Activated CD4-positive, alpha-beta T cell treated with anti-CD3 and anti-CD28 coated beads, Interleukin-2, amount 50 U/mL, for 16 hours (primary cell): ENCODE measurements at regions not wholly inside any gene's neighbourhood (a gene's known extent, or its start where the extent isn't known, plus 50 kb on each side); places are given as distances from the start of the nearest gene placed in this dataset.

Experiments used
- DNase-seq: peaks from one replicate; pipeline ENCODE4 v3.0.0-alpha.2; 2020

DNA sequence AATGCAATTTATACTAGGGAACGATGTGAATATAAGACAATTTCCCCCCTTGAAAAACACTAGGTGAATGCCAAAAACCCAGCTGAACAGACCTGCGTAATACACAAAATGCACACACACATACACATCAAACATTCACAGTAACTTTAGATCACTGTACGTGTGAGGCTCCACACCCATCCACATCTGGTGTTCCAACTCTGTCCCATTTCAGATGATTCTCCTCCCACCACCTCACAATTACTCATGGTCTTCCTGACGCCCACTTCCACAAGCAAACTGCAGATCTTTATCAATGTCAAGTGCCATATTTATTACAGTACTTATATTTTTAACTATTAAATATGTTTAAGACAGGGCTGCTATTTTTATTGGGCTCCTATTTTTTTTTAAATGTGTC, 57.8 kb upstream of the TENM4 start:
- DNase-seq = no peak

DNA sequence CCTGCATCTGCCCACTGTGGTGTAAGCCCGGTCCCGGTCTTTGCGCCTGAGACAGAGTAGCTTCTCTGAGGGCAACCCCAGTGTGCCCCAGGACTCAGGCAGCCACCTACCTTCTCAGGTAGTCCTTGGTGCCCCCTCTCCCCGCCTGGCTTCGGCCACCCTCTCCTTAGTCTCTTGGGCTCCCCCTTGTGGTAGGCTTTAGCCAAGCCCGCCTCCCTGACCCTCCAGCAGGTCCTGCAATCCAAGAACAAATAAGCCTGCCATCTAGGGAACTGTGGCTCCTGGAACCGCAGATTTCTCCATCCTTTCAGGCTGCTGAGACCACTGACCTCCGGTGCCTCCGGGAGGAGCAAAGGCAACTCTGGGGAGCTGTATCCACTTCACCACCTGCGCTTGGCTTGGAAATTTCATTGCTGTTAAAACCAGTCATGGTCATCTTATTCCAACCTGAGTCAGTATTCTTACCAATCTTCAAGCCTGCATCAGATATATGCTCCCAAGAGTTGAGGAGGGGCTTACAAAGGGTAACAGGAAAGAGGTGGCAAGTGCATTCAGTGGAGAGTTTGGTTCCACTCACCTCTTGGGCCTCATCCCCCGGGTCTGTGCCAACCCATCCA, 52.8 kb upstream of the TENM4 start:
- peak; percentile 53 for DNase-seq

- no peak for DNase-seq
Measured at GRCh38 chr11:79492008-79492407, 51.2 kb upstream of the TENM4 start.
